ENCODE measurements at regions not wholly inside any gene's neighbourhood (a gene's known extent, or its start where the extent isn't known, plus 50 kb on each side); places are given as distances from the start of the nearest gene placed in this dataset.

- DNase-seq (ENCODE audit: low read depth): no peak
These were observed 68.6 kb upstream of the TBCA start for GRCh38 chr5:77844623-77845323.

GRCh38 chr5:77844373-77844622 is 68.2 kb upstream of the TBCA start:
- DNase-seq (ENCODE audit: low read depth): no peak

- no peak for DNase-seq (ENCODE audit: low read depth)
These were observed 67.6 kb upstream of the TBCA start for GRCh38 chr5:77843570-77844372.

- no peak for DNase-seq (ENCODE audit: low read depth)
These were observed 66.1 kb upstream of the TBCA start for GRCh38 chr5:77842243-77842642.

GRCh38 chr5:77841616-77842015 is 65.5 kb upstream of the TBCA start:
- DNase-seq (ENCODE audit: low read depth): no peak

- DNase-seq (ENCODE audit: low read depth): no peak
These were observed 64.8 kb upstream of the TBCA start for GRCh38 chr5:77840930-77841329.

- DNase-seq (ENCODE audit: low read depth): no peak
These were observed 63.6 kb upstream of the TBCA start for GRCh38 chr5:77839691-77840090.

GRCh38 chr5:77832938-77833337 is 56.8 kb upstream of the TBCA start:
- DNase-seq (ENCODE audit: low read depth): no peak

- no peak for DNase-seq (ENCODE audit: low read depth)
These were observed 56.1 kb upstream of the TBCA start for GRCh38 chr5:77832166-77832770.

- DNase-seq (ENCODE audit: low read depth): no peak
These were observed 52.3 kb upstream of the TBCA start for GRCh38 chr5:77828445-77828844.
